Stimulated activated naive CD8-positive, alpha-beta T cell treated with anti-CD3 and anti-CD28 coated beads, Interleukin-15, Interleukin-2, amounts not matched to agents 100 ng/mL and 50 ng/mL, for 24 hours (primary cell): ENCODE measurements at regions not wholly inside any gene's neighbourhood (a gene's known extent, or its start where the extent isn't known, plus 50 kb on each side); places are given as distances from the start of the nearest gene placed in this dataset.
"Not testable (repeated sequence)": the region's sequence is repeated elsewhere in the genome, so short reads cannot be mapped to it uniquely, and the experiment has no call there.

Experiments used
- H3K27ac Mint-ChIP-seq: one replicate; pipeline ENCODE4 v1.8.0; 2021; ENCODE audit warnings: mild to moderate bottlenecking, mixed read lengths
- H3K27me3 Mint-ChIP-seq: one replicate; pipeline ENCODE4 v1.8.0; 2021; ENCODE audit warnings: mixed read lengths
- H3K36me3 Mint-ChIP-seq: one replicate; pipeline ENCODE4 v1.8.0; 2021; ENCODE audit warnings: low read depth, mixed read lengths
- H3K4me1 Mint-ChIP-seq: one replicate; pipeline ENCODE4 v1.8.0; 2021; ENCODE audit warnings: low read depth, mixed read lengths
- H3K4me3 Mint-ChIP-seq: one replicate; pipeline ENCODE4 v1.8.0; 2021; ENCODE audit warnings: mild to moderate bottlenecking, mixed read lengths
- H3K9me3 Mint-ChIP-seq: one replicate; pipeline ENCODE4 v1.8.0; 2021; ENCODE audit warnings: mixed read lengths

DNA sequence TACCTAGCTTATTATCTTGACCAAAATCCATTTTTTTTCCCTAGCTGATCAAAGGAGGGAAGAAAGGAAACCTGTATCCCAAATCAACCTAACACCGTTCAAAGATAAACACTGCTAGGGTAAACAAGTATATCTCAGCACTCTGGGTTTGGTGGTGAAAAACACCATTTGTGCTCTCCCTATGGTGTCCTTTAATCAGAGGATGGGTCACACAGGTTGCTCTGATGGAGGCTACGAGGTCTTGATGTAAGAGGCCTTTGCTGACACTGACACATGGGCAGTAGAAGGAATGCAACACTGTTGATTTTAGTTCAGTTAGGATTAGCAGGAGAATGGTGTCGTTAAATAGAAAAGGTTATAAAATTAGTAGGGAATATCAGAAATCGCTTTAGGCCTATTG lies 179.3 kb downstream of the HDGFL1 start:
- no peak overlapping the region for H3K4me3 Mint-ChIP-seq
- H3K4me1 Mint-ChIP-seq: no peaks in the 10 kb centered on the region
- H3K27me3 Mint-ChIP-seq: no peaks in the 10 kb centered on the region
- H3K27ac Mint-ChIP-seq: no peak overlapping the region
- H3K9me3 Mint-ChIP-seq: no peaks in the 10 kb centered on the region
- no peaks in the 10 kb centered on the region for H3K36me3 Mint-ChIP-seq

DNA sequence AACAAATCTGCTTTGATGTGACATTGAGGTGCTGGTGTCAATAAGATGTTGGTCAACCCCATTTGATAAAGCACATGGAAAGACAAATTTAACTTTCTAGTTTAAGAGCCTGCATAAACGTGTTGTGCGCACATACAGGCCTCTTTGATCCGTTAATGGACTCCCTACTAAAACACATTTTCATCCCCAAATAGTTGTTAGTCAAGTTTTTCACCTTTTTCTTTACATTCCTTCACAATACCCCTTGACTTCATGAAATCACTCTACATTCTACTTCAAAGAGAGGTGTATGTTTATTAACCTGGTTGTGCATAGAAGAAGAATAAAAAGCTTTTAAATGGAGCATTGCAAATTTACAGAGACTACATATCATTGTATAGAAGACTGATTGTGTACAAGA lies 180.3 kb downstream of the HDGFL1 start:
- H3K27me3 Mint-ChIP-seq: no peaks in the 10 kb centered on the region
- no peaks in the 10 kb centered on the region for H3K9me3 Mint-ChIP-seq
- no peaks in the 10 kb centered on the region for H3K4me1 Mint-ChIP-seq
- H3K36me3 Mint-ChIP-seq: no peaks in the 10 kb centered on the region
- H3K4me3 Mint-ChIP-seq: no peak overlapping the region
- H3K27ac Mint-ChIP-seq: no peak overlapping the region

DNA sequence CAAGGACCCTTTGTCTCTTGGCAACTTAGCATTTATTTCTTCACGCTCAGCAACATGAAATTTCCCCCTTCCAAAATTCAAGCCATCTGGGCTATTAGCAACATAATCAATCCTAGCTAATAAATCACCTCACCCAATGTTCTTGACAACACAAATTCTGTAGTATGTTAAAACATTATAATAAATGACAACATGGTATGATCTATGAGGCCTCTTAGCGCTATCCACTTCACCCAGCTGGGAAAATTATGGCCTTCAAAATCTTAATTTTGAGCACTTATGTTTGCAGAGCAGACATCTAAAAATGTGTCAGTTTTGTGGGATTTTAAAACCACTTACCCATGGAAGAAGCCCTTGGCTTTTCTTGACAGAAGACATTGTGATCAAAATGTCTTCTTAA lies 181.9 kb downstream of the HDGFL1 start:
- H3K4me1 Mint-ChIP-seq: no peaks in the 10 kb centered on the region
- H3K4me3 Mint-ChIP-seq: no peak overlapping the region
- H3K27me3 Mint-ChIP-seq: no peaks in the 10 kb centered on the region
- no peaks in the 10 kb centered on the region for H3K9me3 Mint-ChIP-seq
- H3K36me3 Mint-ChIP-seq: no peaks in the 10 kb centered on the region
- H3K27ac Mint-ChIP-seq: no peak overlapping the region

DNA sequence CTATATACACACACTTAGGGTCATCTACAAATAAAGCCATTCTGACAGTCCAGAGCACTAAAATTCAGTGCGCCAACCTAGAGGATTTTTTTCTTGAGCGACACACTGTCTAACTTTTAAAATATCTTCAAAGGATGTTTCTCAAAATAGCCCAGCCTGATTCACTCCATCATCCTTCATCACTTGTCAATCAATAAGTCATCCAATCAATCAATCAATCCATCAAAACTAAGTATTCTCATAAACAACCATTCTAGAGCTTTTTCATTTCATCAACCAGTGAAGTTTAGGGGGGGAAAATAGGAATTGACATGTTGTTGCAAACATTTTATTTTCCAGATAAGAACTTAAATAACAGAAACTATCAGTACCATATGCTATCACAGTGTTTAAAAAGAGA lies 183.2 kb downstream of the HDGFL1 start:
- Mint-ChIP-seq H3K4me1 (no peaks in the 10 kb centered on the region), H3K4me3 (no peak overlapping the region), H3K27ac (no peak overlapping the region), H3K27me3 (no peaks in the 10 kb centered on the region), H3K9me3 (no peaks in the 10 kb centered on the region), H3K36me3 (no peaks in the 10 kb centered on the region)

DNA sequence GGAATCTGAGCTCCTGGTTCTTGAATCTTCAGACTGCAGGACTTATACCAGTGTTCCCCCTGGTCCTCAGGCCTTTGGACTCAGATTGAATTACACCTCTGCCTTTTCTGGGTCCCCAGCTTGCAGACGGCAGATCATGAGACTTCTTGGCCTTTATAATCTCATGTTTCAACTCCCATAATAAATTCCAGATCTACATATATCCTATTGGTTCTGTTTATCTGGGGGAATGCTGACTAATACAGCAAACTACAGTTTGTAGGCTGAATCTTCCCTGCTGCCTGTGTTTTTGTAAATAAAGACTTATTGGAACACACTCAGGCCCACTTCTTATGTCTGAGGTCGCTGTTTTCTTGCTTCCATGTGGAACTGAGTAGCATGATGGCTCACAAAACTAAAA lies 184.7 kb downstream of the HDGFL1 start:
- no peak overlapping the region for H3K27ac Mint-ChIP-seq
- no peaks in the 10 kb centered on the region for H3K4me1 Mint-ChIP-seq
- H3K9me3 Mint-ChIP-seq: no peaks in the 10 kb centered on the region
- no peaks in the 10 kb centered on the region for H3K27me3 Mint-ChIP-seq
- no peak overlapping the region for H3K4me3 Mint-ChIP-seq
- no peaks in the 10 kb centered on the region for H3K36me3 Mint-ChIP-seq

DNA sequence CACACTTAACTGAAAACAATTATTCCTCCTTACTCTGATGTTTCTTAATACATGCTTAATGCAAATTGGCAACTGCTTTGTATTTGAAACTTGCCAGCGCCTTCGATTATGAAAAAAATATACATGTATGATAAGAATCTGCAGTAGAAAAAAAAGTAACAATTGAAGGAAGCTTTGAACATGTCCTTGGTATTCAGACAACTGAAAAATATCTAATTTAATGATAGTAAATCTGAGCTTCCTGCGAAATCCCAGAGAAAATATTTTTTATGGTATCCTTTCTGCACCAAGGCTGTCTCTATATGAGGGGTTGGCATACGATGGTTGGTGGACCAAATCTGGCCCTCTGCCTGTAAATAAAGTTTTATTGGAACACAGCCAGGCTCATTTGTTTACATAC lies 186.2 kb downstream of the HDGFL1 start:
- Mint-ChIP-seq H3K36me3 (no peaks in the 10 kb centered on the region), H3K4me1 (no peaks in the 10 kb centered on the region), H3K27me3 (no peaks in the 10 kb centered on the region)

DNA sequence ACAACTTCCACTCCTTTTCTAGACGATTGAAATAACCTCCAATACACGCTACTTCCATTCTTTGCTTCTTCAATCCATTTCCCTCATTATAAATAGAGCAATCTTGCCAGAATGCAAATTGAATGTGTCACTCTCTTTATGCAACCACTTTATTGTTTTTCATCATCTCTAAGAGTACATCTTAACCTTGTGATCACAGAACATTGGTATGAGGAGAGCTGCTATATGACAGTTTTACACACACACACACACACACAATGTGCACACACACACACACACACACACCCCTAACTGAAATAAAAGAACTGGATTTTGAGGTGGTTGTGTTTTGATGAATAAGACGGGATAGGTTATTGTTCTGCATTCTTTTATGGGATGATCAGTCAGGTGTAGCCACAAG lies 187.0 kb downstream of the HDGFL1 start:
- no peak overlapping the region for H3K27ac Mint-ChIP-seq
- no peaks in the 10 kb centered on the region for H3K36me3 Mint-ChIP-seq
- H3K4me1 Mint-ChIP-seq: no peaks in the 10 kb centered on the region
- peaks cover 4% of the 10 kb centered on the region for H3K9me3 Mint-ChIP-seq
- no peaks in the 10 kb centered on the region for H3K27me3 Mint-ChIP-seq
- H3K4me3 Mint-ChIP-seq: no peak overlapping the region

More for the DNA sequence above, 186.2 kb downstream of the HDGFL1 start:
- Mint-ChIP-seq H3K27ac (no peak overlapping the region), H3K9me3 (peaks cover 3% of the 10 kb centered on the region), H3K4me3 (no peak overlapping the region)

DNA sequence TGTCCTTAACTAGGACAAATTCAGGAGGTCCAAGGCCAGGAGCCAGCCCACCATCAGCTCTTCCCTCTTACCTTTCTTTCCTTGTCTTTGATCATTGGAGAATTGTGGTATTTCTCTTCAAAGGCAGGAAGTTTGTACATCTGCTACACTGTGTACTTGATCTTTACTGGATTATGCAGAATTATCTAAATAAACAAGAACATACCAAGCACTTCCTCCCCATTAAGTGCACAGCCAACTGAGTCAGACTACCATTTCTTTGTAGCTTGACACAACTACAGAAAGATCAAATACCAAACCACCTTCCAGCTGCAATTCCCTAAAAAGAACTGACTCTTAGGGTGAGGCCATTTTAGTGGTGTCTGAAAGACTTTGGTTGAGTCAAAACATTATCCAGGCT lies 195.1 kb downstream of the HDGFL1 start:
- Mint-ChIP-seq H3K9me3 (peaks cover 4% of the 10 kb centered on the region), H3K4me1 (no peaks in the 10 kb centered on the region), H3K27me3 (no peaks in the 10 kb centered on the region), H3K36me3 (no peaks in the 10 kb centered on the region), H3K27ac (no peak overlapping the region), H3K4me3 (no peak overlapping the region)

DNA sequence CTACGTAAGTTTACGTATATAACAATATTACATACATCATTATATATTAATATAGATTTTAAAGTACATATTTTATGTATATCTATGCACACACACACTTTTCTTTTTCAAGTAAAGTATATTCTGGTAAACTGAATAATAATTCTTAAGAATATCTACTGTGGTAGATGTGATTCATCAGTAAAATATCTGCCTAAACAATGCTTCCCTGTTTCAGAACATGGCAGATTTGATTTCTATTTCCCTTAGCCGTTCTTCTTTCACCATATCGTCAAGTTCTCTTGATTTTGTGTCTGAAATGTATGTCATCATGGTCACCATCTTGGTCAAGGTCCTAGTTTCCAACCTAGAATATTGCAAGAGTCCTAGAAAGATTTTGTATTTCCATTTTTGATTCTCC lies 195.6 kb downstream of the HDGFL1 start:
- Mint-ChIP-seq H3K4me3 (no peak overlapping the region), H3K36me3 (no peaks in the 10 kb centered on the region), H3K9me3 (peaks cover 4% of the 10 kb centered on the region)

DNA sequence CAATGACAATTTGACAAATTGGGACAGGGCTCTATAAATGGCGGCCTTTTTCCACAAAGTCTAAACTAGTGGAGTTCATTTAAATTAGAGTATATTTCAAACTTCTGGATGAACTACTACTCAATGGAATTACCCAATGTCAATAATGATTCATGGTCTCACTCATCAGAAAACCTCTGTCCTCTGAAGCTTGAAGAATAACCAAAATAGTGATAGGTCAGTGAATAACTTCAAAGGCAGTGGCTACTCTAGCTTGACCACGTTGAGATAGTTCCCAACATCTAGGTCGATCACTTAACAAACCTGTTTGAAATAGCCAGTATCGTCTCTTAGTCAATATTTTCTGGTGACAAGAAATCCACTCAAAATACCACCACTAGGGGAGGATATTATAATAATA lies 197.6 kb downstream of the HDGFL1 start:
- Mint-ChIP-seq H3K27ac (no peak overlapping the region), H3K4me3 (no peak overlapping the region), H3K9me3 (peaks cover 3% of the 10 kb centered on the region), H3K27me3 (no peaks in the 10 kb centered on the region), H3K36me3 (no peaks in the 10 kb centered on the region), H3K4me1 (no peaks in the 10 kb centered on the region)

More for the DNA sequence above, 195.6 kb downstream of the HDGFL1 start:
- Mint-ChIP-seq H3K4me1 (no peaks in the 10 kb centered on the region), H3K27ac (no peak overlapping the region), H3K27me3 (no peaks in the 10 kb centered on the region)

DNA sequence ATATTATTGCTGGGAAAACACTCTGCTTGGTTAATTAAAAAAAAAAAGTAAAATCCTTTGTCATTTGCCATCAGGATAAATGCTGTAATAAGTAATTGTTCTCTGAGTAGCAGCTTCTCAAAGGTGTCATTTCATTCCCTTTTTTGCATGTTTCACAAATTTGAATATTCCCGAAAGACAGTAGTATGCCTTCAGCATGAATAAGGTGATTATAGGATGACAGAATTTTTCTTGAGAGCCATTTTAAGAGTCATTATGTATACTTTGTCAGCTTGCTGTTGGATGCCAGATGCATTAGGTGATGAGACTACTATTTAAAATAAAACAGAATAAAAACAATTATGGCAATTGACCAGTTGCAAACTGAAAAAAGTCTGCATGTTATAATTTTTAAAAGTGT lies 200.7 kb downstream of the HDGFL1 start:
- Mint-ChIP-seq H3K4me1 (no peaks in the 10 kb centered on the region), H3K27me3 (no peaks in the 10 kb centered on the region), H3K9me3 (peaks cover 3% of the 10 kb centered on the region), H3K27ac (no peak overlapping the region), H3K36me3 (no peaks in the 10 kb centered on the region), H3K4me3 (no peak overlapping the region)

DNA sequence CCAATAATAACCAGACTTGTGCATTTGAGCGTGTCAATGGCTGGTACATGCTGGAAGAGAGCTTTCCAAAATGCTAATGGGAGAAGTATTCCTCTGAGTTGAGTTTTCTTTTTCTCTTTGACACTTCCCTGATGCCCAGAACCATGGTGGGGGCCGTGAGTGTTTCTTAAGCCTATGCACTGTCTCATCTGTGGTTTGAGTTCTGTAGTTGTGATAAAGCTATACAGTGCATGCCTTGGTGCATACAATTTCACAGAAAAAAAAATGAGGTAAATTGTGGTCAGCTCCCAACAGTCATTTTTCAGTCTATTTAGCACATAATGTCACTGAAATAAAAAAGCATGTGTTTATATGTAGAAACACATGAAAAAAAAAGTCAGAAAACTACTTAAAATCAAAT lies 204.8 kb downstream of the HDGFL1 start:
- Mint-ChIP-seq H3K36me3 (no peaks in the 10 kb centered on the region), H3K27me3 (no peaks in the 10 kb centered on the region), H3K4me1 (no peaks in the 10 kb centered on the region), H3K27ac (no peak overlapping the region), H3K9me3 (peaks cover 16% of the 10 kb centered on the region), H3K4me3 (no peak overlapping the region)

DNA sequence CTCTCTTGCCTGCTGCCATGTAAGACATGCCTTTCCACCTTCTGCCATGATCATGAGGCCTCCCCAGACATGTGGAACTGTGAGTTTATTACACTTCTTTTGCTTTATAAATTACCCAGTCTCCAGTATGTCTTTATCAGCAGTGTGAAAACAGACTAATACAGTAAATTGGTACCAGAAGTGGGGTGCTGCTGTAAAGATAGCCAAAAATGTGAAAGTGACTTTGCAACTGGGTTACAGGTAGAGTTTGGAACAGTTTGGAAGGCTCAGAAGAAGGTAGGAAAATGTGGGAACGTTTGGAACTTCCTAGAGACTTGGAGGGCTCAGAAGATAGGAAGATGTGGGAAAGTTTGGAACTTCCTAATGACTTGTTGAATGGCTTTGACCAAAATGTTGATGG lies 209.1 kb downstream of the HDGFL1 start:
- H3K4me1 Mint-ChIP-seq: not testable (repeated sequence)

DNA sequence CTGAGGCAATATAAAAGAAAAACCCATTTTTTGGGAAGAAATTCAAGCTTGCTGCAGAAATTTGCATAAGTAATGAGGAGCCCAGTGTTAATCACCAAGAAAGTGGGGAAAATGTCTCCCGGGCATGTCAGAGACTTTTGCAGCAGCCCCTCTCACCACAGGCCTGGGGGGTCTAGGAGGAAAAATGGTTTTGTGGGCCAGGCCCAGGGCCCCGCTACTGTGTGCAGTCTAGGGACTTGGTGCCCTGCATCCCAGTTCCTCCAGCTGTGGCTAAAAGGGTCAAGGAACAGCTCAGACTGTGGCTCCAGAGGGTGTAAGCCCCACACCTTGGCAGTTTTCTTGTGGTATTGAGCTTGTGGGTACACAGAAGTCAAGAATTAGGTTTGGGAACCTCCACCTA lies 209.7 kb downstream of the HDGFL1 start:
- H3K36me3 Mint-ChIP-seq: no peaks in the 10 kb centered on the region
- no peak overlapping the region for H3K4me3 Mint-ChIP-seq
- H3K4me1 Mint-ChIP-seq: no peaks in the 10 kb centered on the region
- peaks cover 31% of the 10 kb centered on the region for H3K9me3 Mint-ChIP-seq
- H3K27me3 Mint-ChIP-seq: no peaks in the 10 kb centered on the region
- H3K27ac Mint-ChIP-seq: no peak overlapping the region

More for the DNA sequence above, 209.1 kb downstream of the HDGFL1 start:
- not testable (repeated sequence) for H3K27me3 Mint-ChIP-seq, H3K4me3 Mint-ChIP-seq, H3K36me3 Mint-ChIP-seq, H3K27ac Mint-ChIP-seq
- H3K9me3 Mint-ChIP-seq: peaks cover 31% of the 10 kb centered on the region

DNA sequence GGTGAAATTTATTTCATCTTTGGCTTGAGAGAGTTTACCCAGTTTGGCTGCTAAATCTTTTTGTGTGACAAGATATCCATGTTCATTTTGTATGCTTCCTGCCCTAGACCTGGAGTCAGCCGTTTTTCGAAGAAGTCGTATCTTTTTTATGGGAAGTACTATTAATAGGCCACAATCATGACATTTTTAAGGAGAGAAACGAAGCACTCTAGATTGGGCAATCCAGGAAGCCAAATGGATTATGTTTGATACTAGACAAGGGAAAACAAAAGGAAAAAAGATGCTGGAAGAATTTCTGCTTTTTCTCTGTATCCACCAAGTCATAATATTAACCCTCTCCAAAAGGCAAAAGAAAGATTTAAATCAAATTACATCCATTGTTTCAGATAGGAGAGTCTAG lies 214.6 kb downstream of the HDGFL1 start:
- Mint-ChIP-seq H3K27ac (no peak overlapping the region), H3K9me3 (peaks cover 18% of the 10 kb centered on the region), H3K27me3 (no peaks in the 10 kb centered on the region), H3K4me3 (no peak overlapping the region), H3K36me3 (no peaks in the 10 kb centered on the region), H3K4me1 (no peaks in the 10 kb centered on the region)

DNA sequence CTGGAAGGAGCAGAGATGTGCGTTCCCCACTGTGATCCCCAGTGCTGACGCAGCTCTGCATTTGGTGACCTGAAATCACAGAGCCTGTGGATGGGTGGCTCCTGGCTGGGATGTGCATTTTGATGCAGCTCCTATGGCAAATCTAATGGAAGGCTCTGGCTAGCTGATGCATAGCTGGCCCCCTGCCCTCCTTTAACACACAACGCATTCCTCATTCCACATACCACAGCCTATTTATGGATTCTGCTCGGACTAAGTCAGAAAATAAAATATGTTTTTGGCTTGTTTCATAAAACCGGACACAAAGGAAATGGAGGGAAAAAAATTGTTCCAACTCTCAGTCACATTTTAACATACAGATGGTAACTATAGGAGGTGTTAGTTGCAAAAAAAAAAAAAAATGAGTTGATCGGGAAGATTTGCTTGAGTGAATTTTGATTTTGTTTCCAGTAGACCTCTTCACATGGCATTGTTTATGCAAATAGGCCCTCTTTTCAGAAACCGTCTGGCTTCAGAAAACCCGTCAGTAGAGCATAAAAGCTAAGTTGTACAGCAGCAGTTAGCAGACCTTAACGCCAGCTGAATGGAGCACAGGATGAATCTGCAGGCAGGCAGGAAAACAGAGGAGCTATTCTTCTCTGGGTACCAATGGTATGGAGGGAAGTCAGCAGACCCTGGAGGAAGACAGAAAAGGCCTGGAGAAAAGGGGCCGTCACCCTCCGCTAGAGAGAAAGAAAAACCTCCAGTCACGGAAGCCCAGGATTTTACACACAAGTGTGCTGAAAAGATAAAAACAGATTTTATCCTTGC lies 215.4 kb downstream of the HDGFL1 start:
- Mint-ChIP-seq H3K9me3 (peaks cover 14% of the 10 kb centered on the region), H3K36me3 (no peaks in the 10 kb centered on the region), H3K4me1 (no peaks in the 10 kb centered on the region), H3K27ac (no peak overlapping the region), H3K4me3 (no peak overlapping the region), H3K27me3 (no peaks in the 10 kb centered on the region)
